Ectodermal cell (in vitro differentiated cells): ENCODE measurements at regions not wholly inside any gene's neighbourhood (a gene's known extent, or its start where the extent isn't known, plus 50 kb on each side); places are given as distances from the start of the nearest gene placed in this dataset.

ENCODE experiments used
- H3K27ac ChIP-seq: 2 replicates; pipeline ENCODE4 v1.7.0; 2013; ENCODE audit warnings: mild to moderate bottlenecking, low read depth, low read length; ENCODE audit not compliant: insufficient read depth, poor library complexity, severe bottlenecking
- H3K27me3 ChIP-seq: 2 replicates; pipeline ENCODE4 v1.7.0; 2013; ENCODE audit warnings: mild to moderate bottlenecking, low read length; ENCODE audit not compliant: insufficient read depth, control insufficient read depth, poor library complexity, severe bottlenecking
- H3K36me3 ChIP-seq: one replicate; pipeline ENCODE4 v1.7.0; 2013; ENCODE audit warnings: low read length; ENCODE audit not compliant: control insufficient read depth, insufficient read depth
- H3K4me1 ChIP-seq: one replicate; pipeline ENCODE4 v1.7.0; 2013; ENCODE audit warnings: low read length; ENCODE audit not compliant: control insufficient read depth, insufficient read depth
- H3K4me3 ChIP-seq: 2 replicates; pipeline ENCODE4 v1.7.0; 2013; ENCODE audit warnings: low read depth, low read length, control low read depth; ENCODE audit not compliant: insufficient read depth
- H3K9me3 ChIP-seq: 2 replicates; pipeline ENCODE4 v1.7.0; 2013; ENCODE audit warnings: mild to moderate bottlenecking, low read length, moderate library complexity; ENCODE audit not compliant: control insufficient read depth
- WGBS, 2 experiments: methylation state at CpG; one replicate each; pipeline ENCODE4 v1.1.7; 2013; ENCODE audit warnings: missing lambda C conversion rate in 2 of 2; 5-methylcytosine and 5-hydroxymethylcytosine counted together

- H3K4me3 ChIP-seq: no peak overlapping the region
- H3K27me3 ChIP-seq: no peaks in the 10 kb centered on the region
- 95 to 100% methylated on average over 2 of the region's 2 CpGs for whole genome bisulfite sequencing, 2 experiments
- H3K9me3 ChIP-seq: no peaks in the 10 kb centered on the region
- H3K27ac ChIP-seq: no peak overlapping the region
- H3K4me1 ChIP-seq: no peaks in the 10 kb centered on the region
- H3K36me3 ChIP-seq: no peaks in the 10 kb centered on the region
Observed at GRCh38 chr7:109021390-109021789, 451.7 kb downstream of the DNAJB9 start.

DNA sequence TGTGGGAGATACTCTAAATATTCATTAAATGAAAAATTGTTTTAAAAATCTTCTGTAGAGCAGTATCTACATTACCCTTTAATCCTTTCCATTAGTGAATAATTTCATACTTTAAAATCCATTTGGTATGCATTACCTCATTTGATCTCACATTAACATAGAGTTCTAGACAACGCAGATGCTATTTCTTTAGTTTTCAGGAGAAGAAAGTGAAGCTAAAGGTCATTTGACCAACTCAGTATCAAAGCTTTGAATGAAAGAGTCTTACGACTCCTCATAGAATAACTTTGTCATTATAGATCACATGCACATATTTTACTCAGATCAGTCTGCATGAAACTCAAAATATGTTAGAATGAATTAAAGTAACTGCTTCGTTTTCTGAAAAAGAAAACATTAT lies 460.2 kb downstream of the DNAJB9 start:
- WGBS, 2 experiments: 98% methylated on average over 3 of the region's 3 CpGs; no CpG with 5 or more reads in 1 of the 2 experiments
- no peaks in the 10 kb centered on the region for H3K27me3 ChIP-seq
- H3K4me1 ChIP-seq: no peaks in the 10 kb centered on the region
- no peak overlapping the region for H3K27ac ChIP-seq
- no peak overlapping the region for H3K4me3 ChIP-seq
- no peaks in the 10 kb centered on the region for H3K36me3 ChIP-seq
- no peaks in the 10 kb centered on the region for H3K9me3 ChIP-seq

DNA sequence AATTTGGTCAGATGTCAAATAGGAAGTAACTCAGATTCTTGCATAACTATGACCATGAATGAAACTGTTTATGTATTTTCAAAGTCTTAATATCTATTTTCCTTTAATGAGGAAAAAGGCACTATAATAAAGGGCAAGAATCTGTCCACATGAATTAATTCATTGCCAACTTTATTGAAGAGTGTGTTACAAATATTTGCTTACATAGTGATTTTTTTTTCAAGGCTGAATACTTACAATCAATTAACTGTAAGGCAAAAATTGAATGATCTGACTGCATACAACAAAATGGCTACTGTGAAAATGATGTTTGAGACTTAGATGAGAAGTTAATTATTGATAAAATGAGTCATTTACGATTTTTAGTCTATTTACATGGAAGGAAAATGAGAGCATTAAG lies 475.0 kb downstream of the DNAJB9 start:
- H3K9me3 ChIP-seq: no peaks in the 10 kb centered on the region
- H3K4me1 ChIP-seq: no peaks in the 10 kb centered on the region
- WGBS, 2 experiments: 83 to 90% methylated on average over 1 of the region's 1 CpG
- no peaks in the 10 kb centered on the region for H3K36me3 ChIP-seq
- no peak overlapping the region for H3K27ac ChIP-seq
- H3K27me3 ChIP-seq: no peaks in the 10 kb centered on the region
- no peak overlapping the region for H3K4me3 ChIP-seq

DNA sequence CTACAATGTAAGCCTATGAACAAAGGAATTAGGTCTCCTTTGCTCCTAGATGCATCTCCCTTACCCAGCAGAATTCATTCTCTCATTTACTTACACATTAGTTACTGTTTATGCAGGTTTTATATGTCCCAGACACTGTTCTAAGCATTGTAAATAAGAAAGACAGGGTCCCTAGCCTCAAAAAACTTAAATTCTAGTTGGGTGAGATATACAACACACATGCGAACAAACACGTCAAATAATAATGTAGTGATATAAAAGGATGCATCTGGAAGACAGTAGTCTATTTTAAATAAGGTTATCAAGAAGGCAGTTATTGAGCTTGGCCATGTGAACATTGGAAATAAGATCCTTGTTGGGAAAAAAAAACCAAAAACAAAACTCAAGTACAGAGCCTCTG lies 479.7 kb downstream of the DNAJB9 start:
- Histone ChIP-seq H3K36me3 (no peaks in the 10 kb centered on the region), H3K27ac (no peak overlapping the region), H3K4me1 (no peaks in the 10 kb centered on the region), H3K27me3 (no peaks in the 10 kb centered on the region), H3K4me3 (no peak overlapping the region), H3K9me3 (no peaks in the 10 kb centered on the region)
- 96 to 97% methylated on average over 2 of the region's 2 CpGs for WGBS, 2 experiments

- WGBS, 2 experiments: 96% methylated on average over 1 of the region's 1 CpG
Observed at GRCh38 chr7:109059089-109059488, 489.4 kb downstream of the DNAJB9 start.

GRCh38 chr7:109062798-109063197 lies 493.1 kb downstream of the DNAJB9 start:
- Histone ChIP-seq H3K27me3 (no peaks in the 10 kb centered on the region), H3K9me3 (no peaks in the 10 kb centered on the region), H3K4me1 (no peaks in the 10 kb centered on the region), H3K36me3 (no peaks in the 10 kb centered on the region), H3K4me3 (no peak overlapping the region), H3K27ac (no peak overlapping the region)
- WGBS, 2 experiments: 58 to 61% methylated on average over 4 of the region's 4 CpGs

More at GRCh38 chr7:109059089-109059488, 489.4 kb downstream of the DNAJB9 start:
- no peaks in the 10 kb centered on the region for H3K4me1 ChIP-seq
- H3K4me3 ChIP-seq: no peak overlapping the region
- H3K36me3 ChIP-seq: no peaks in the 10 kb centered on the region
- no peak overlapping the region for H3K27ac ChIP-seq
- no peaks in the 10 kb centered on the region for H3K27me3 ChIP-seq
- no peaks in the 10 kb centered on the region for H3K9me3 ChIP-seq

- no peak overlapping the region for H3K27ac ChIP-seq
- H3K4me1 ChIP-seq: no peaks in the 10 kb centered on the region
- no peaks in the 10 kb centered on the region for H3K27me3 ChIP-seq
- no peak overlapping the region for H3K4me3 ChIP-seq
- no peaks in the 10 kb centered on the region for H3K9me3 ChIP-seq
- 97% methylated on average over 3 of the region's 3 CpGs; no CpG with 5 or more reads in 1 of the 2 experiments for WGBS, 2 experiments
- H3K36me3 ChIP-seq: no peaks in the 10 kb centered on the region
Observed at GRCh38 chr7:109073543-109073942, 503.9 kb downstream of the DNAJB9 start.

- no peaks in the 10 kb centered on the region for H3K36me3 ChIP-seq
- no peak overlapping the region for H3K27ac ChIP-seq
- H3K9me3 ChIP-seq: no peaks in the 10 kb centered on the region
- no peak overlapping the region for H3K4me3 ChIP-seq
- no peaks in the 10 kb centered on the region for H3K4me1 ChIP-seq
- no peaks in the 10 kb centered on the region for H3K27me3 ChIP-seq
- WGBS, 2 experiments: 75 to 83% methylated on average over 1 to 2 of the region's 2 CpGs
Observed at GRCh38 chr7:109076396-109076972, 506.8 kb downstream of the DNAJB9 start.

GRCh38 chr7:109091042-109091441 lies 521.4 kb downstream of the DNAJB9 start:
- H3K4me1 ChIP-seq: no peaks in the 10 kb centered on the region
- no peaks in the 10 kb centered on the region for H3K36me3 ChIP-seq
- H3K4me3 ChIP-seq: no peak overlapping the region
- no peaks in the 10 kb centered on the region for H3K9me3 ChIP-seq
- 83% methylated on average over 1 of the region's 1 CpG; no CpG with 5 or more reads in 1 of the 2 experiments for WGBS, 2 experiments
- no peak overlapping the region for H3K27ac ChIP-seq
- no peaks in the 10 kb centered on the region for H3K27me3 ChIP-seq

- WGBS, 2 experiments: no CpG with 5 or more reads among the region's 1 CpG
- H3K4me3 ChIP-seq: no peak overlapping the region
- H3K9me3 ChIP-seq: no peaks in the 10 kb centered on the region
- H3K4me1 ChIP-seq: no peaks in the 10 kb centered on the region
- H3K27me3 ChIP-seq: no peaks in the 10 kb centered on the region
- H3K27ac ChIP-seq: no peak overlapping the region
- H3K36me3 ChIP-seq: no peaks in the 10 kb centered on the region
Observed at GRCh38 chr7:109092268-109092667, 522.6 kb downstream of the DNAJB9 start.

GRCh38 chr7:109101332-109101731 lies 531.7 kb downstream of the DNAJB9 start:
- H3K4me1 ChIP-seq: no peaks in the 10 kb centered on the region
- WGBS, 2 experiments: 93% methylated on average over 1 of the region's 1 CpG
- H3K36me3 ChIP-seq: no peaks in the 10 kb centered on the region
- no peaks in the 10 kb centered on the region for H3K9me3 ChIP-seq
- no peaks in the 10 kb centered on the region for H3K27me3 ChIP-seq
- H3K27ac ChIP-seq: no peak overlapping the region
- no peak overlapping the region for H3K4me3 ChIP-seq
